HG02610 (cell line): ENCODE measurements at regions not wholly inside any gene's neighbourhood (a gene's known extent, or its start where the extent isn't known, plus 50 kb on each side); places are given as distances from the start of the nearest gene placed in this dataset.

Experiments
- ATAC-seq: cut with Tn5 transposase; IDR thresholded peaks from one replicate; pipeline ENCODE4 v1.9.1; 2021; ENCODE audit warnings: mild to moderate bottlenecking, moderate library complexity; ENCODE audit not compliant: unreplicated experiment

DNA sequence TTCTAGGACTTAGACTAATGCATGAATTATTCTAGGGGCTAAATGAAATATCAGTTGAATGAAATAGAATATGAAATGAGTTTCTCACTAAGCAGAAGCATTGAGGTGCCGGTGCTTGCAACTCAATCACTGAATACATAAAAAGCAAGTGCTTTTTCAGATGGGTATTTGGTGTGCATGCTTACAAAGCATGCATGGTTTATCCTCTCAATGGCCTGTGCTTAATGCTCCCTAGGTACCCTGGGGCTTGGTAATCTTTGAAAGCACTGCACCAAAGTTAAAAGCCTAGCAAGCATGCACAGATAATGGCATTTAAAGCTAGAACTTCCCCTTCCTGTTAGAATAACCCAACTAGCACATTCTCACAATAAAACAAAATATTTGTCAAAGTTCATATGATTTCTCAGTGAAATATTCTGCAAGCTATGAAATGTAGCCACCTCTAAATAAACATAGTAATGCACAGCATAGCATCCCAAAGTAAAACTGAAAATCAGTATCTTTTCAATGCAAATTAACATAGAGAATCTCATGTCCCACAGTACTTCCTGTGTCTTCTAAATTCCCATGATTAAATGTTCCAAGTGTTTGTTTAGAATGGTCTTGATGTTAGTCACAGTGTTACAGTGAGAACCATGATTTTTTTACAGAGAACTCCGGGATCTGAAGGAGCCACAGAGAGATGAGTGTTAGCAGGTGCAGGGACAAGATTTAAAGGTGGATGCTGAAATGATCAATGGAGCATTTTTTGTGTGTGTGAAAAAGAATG, 143.4 kb upstream of the CDH6 start:
- ATAC-seq, result no peak

DNA sequence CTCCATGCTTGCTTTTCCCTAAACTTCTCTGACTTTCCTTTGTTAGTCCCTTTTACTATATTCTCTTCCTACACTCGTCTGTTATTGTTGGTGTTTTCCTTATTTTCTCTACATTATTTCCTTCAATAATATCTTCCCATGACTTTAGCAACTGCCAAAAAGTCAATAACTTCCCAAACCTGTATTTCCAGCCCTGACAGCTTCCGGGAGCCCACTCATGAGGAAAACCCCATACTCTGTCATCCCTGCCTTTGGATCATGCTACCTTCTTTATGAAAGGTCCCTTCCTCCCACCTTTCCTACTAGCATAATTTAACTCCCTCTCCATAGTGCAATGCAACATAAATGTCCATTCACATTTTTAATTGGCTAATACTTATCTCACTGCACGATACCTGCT, 144.0 kb upstream of the CDH6 start:
- ATAC-seq, result no peak

DNA sequence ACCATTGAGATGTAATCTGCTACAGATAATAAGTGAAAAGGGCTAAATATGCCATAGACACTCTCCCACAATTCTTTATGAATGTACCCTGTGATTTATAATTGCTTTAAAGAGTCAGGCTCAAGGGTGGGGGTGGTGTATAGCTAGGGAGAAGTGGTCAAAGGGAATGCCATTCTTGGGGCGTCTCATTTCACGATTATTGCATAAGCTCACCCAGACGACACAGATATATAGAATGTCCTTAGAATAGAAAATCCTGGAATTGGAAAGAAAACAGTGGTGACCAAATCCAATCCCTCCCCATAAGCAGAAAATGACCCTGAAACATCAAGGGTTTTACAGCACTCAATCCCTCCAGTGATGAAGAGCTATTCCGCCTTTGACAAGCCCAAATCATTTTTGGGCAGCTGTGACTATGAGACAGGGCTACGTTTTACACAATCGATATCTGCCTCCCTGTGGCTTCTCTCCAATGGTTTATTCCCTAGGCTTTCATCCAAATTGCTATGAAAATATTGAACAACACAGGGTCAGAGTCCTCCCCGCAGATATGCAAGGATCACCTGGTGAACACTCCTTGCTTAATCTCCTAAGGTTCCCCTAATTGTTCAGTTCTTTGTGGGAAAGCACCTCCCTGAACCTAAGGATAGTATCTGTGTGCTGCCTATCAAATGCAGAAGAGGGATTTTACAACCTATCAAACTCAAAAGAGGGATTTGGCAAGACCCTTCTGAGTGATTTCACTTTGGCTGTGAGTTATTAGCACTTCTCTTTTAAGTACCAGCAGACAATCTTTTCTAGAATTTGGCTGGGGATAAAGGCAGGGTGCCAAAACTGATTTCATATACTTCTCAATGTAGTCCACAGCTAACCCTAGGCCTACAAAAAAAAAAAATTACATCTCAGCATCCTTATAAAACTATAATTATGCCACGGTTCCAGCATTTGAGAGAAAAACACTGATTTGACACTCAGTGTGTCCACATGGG, 144.9 kb upstream of the CDH6 start:
- ATAC-seq, result no peak

DNA sequence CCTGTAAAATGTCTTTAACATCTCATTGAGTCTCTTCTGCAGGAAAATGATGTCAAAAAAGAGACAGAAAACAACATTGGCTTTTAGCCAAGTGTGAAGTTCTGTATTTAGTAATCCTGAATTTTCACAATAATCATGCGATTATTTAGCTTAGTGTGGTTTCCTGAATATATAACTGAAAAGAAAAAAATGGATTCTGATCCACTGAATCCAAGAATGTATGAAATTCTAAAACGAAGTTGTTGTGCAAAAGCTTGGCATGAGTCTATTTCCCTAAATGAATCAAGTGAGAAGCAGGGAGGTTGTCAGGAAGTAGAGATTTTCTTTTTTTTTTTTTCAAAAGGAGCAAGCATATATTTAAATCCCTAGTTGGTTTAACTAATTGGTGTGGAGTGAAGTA, 145.9 kb upstream of the CDH6 start:
- no peak for ATAC-seq

DNA sequence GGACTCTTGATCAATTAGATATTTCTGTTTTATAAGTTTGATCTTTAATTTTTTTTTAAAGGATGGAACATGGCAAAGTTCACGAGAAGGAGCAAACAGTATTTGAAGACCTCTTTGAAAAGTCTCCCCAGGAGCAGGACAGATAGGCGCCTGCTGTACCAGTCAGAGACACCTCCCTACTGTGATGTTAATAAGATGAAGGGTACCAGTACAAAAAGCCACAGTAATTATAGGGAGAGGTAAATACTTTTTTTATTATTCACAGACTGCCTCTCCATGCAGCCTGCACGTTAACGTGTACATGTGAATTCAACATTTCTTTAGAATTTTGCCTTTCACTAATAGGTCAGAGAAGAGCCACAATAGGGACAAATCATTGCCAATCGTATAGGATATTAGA, 146.5 kb upstream of the CDH6 start:
- no peak for ATAC-seq

DNA sequence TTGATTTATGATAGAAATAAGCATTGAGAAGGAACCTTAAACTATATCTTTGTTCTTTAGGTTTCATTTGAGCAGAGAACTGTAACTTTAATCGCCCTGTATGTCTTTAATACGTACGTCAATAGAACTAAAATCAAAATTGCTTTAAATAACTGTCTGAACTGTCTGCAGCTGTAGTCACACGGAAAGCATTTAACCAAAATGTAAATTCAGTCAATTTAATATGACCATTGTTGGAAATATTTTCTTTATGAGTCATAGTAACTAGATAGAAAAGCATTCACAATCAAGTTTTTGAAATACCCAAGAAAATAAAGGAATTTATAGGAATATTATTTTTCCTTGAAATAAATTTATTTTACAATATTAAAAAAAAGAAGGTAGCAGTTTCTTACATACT, 157.1 kb upstream of the CDH6 start:
- no peak for ATAC-seq

DNA sequence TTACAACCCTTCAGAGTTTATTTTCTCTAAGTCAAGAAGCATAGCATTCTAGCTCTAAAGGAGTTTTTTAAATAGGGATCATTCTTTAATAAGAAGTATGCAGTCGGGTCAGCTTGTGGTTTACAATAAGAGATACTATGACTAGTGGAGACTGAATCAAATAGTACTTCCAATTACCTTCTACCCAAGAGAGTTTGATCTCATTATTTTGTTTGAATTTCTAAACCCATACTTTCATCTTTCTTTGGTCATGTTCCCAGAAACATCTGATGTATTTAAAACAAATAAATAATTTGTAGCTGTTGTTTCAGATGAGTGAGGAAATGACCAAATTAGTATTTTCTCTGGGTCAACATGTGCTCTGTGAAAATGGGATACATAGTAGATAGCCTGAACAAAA, 160.2 kb upstream of the CDH6 start:
- no peak for ATAC-seq

DNA sequence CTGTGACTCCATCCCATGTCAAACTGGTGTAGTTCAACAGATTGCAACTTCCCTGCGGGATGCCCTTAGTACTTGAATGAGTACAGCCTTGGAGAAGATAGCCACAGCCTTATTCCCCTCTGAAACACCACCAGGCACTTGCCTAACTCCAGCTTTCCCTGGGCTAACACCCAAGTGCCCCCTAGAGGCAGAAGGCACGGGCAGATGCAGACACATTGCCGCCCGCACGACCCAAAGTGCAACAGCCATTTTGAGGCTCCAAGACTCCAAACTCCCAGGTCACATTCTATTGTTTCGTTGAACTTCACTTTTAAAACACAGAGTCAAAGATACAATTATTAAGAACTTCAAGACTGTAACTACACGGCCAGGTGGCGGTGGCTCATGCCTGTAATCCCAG, 163.6 kb upstream of the CDH6 start:
- ATAC-seq, result no peak

DNA sequence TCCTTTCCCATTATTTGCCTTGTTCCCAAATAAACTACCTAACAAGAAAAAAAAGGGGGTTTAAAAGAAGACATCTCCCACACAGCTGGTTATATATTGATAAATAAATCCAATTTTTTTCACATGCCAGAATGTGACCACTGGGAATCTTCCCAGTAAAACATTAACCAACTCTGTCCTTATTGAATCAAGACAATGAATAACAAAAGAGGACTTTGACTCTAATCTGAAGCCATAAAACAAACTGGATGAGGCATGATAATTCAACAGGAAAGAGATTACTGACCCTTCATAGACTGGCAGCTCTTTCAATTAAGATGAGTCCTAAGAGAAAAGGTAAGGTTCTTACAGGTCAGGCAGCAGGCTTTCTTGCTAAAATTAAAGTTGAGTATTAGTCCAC, 165.8 kb upstream of the CDH6 start:
- ATAC-seq, result no peak

DNA sequence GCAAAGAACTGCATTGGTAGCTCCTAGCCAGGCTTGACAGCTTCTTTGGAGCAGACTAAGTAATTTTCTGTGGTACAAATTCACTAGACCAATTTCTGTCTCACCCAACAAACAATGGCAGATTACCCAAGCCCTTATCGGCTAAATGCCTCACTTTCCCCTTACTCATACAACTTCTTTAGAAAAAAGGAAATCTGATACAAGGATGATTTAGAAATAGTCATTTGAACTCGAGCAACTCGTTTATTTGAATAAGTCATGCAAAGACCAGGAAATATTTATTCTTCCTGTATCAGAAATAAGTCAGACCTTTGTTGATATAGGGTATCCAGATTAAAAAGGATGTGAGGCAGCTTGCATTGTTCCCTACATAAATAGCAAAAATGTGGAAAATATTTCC, 170.4 kb upstream of the CDH6 start:
- ATAC-seq, result no peak

DNA sequence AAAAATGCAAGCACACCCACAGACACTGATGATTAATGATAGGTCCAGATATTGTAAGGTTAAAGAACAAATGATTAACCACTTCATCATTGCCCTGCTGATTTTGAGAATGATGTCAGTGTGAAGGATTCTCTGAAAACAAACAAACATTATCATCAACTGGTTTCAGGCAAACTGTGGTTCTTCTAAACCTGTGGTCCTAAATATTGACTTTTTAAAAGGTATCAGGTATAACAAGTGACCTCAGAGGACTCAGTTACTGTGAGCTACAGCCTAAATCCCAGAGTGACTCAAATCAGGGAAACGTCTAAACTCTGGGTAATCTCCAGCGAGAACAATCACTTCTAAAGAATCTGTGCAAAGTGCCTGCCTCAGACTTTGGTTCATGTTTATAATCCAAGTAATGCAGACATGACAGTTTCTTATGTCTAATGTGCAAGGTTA, 172.3 kb upstream of the CDH6 start:
- no peak for ATAC-seq

DNA sequence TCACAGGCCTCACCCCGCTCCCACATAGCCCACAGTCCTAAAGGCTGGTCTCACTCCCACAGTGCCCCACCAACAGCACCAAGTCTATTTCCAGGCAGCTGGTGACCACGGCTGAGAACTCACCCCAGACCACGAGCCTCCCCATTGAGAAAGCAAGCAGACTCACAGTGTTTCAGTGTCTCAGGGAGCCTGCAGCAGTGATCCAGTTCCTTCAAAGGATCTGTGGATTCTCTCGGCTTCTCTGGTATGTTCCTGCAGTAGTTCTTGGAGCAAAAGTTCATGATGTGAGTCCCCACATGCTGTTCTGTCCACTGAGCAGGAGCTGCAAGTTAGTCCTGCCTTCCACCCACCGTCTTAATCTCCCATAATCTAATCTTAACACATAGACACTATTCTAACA, 185.3 kb upstream of the CDH6 start:
- ATAC-seq, result no peak

DNA sequence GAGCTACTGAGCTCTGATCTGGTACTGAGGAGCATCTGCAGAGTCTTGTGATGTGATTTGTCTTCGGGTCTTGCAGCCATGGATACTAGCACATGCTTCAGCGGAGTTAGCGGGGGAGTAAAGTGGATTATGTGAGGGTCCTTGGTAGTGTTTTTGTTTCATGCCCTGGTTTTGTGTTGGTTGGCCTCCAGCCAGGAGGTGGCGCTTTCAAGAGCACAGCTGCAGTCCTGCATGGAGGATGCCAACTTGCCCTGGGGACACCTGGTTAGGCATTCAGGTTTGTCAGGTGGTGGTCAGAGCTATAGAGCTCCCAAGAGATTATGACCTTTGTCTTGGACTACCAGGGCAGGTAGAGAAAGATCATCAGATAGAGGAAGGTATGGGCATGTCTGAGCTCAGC, 185.8 kb upstream of the CDH6 start:
- no peak for ATAC-seq

DNA sequence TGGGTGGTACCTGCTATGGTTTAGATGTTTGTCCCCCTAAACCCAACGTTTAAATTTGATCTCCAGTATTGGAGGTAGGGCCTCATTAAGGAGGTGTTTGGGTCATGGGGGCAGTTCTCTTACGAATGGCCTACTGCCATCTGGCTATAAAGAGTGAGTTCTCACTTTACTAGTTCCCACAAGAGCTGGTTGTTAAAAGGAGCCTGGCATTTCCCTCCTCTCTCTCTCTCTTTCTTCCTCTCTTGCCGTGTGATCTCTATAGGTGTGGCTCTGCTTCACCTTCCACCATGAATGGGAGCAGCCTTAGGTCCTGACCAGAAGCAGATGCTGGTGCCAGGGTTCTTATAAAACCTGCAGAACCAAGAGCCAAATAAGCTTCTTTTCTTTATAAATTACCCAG, 193.2 kb upstream of the CDH6 start:
- no peak for ATAC-seq

DNA sequence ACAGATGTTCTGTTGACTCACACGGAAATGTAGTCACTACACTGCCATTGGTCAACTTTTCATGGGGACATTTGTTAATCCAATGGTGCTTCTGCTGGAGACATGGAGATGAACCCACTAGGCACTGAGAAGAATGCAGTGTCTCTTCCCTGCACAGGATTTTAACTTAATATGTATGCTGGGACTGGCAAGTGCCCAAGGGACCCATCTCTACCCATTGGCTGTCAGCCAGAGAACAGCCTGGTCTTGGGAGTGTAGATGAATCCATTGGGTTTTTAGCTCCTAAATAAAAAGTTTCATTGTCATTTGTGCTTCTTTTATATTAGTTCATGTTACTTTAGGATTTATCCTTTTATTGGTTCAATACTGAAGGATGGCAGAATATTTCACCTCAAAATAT, 195.8 kb upstream of the CDH6 start:
- no peak for ATAC-seq

DNA sequence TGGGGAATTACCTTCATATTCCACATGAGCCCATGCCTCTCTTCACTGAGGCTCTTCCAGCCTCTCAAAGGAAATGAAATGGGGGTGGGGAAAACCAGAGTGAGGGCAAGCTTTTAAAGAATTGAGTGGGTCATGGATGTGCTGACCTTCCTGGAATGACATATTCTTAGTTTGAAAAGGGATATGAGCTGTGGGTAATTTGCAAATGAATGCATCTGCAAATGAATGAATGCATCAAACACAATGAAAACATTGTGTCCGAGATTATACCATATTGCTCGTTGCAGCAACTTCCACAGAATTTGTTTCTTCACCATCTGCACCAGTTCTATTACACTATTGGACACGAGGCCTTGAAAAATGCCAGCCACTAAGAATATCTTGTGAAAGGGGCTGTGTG, 198.6 kb upstream of the CDH6 start:
- no peak for ATAC-seq

DNA sequence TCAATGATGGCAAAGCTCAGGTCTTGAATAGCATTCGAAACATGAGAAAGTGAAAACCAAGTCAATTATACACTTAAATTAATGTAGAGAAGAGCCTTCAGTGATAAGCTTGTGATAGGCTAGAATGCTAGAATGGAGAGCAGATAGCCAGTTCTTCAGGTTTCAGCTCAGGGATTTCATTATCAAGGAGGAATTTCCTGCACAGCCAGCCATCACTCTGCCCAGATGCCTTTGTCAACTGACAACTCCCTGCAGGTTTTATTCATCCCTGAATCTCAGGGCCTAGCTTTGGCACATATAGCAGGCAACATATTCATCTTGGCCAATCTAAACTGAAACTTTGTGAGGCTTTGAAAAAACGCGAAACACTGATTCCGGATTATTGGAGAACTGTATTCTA, 199.3 kb upstream of the CDH6 start:
- no peak for ATAC-seq

DNA sequence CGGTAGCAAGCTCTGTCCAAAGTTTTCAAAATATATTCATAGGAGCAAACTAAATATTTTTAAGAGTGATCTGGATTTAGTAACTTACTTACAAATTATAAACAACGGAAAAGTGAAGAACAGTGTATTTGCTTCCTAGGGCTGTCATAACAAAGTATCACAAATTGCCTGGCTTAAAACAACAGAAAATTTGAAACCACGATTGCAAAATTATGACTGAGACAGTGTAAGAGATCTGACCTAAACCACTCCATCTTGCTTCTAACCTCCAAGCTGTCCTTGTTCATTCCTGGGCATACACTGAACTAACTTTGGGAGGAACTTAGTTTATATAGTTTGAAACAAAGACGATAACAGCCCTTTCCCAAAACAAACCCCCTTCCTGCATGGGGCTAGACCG, 202.0 kb upstream of the CDH6 start:
- ATAC-seq, result no peak

DNA sequence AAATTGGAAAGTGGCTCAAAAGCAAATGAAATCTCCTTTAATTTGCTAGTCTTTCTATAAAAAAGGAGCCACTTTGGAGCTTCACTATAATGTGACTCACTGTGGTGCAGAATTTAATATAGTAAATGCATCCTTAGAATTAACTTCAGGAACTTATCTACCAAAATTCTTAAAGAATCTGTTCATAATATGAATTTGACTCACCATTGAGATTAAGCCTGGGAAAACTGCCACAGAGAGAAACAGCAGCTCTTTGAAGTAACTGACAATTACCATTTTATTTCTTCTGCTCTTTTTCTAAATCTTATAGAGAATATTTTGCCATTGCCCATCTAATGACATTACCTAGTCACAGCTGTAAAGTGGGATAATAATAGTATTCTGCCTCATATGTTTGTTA, 211.9 kb upstream of the CDH6 start:
- no peak for ATAC-seq

DNA sequence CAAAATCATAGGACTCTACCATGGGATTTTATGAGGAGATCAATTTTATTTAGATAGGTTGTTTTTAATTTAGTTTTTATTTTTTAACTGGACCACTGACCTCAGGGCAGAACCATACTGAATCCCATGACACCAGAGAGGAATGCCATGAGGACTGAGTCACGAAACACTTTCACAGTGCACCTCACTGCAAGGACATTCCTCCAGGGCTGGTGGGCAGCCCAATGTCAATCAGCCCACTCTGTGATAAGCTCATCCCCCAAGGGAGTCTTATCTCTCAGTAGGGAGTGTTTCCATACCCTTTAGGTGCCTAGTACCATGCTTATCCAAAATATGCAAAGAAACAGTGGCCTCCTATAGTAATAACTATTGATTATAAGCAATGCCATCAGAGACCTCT, 224.5 kb upstream of the CDH6 start:
- no peak for ATAC-seq

DNA sequence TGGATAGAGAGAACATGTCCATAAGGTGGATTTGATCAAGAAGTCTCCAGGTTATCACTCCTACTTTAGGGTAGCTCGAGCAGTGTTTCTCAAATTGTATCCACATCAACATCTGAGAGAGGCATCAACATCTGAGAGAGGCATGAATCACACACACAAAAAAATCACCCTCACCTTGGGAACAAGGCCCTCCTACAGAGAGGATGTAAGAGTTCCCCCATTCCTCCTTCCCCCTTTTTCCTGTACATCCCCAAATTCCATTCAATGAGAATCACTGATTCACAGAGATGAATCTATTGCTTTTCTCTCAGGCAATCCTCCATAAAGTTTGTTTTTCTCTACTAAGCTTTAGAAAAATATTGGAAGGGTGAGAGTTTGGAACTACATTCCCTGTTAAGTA, 233.4 kb upstream of the CDH6 start:
- ATAC-seq, result no peak

DNA sequence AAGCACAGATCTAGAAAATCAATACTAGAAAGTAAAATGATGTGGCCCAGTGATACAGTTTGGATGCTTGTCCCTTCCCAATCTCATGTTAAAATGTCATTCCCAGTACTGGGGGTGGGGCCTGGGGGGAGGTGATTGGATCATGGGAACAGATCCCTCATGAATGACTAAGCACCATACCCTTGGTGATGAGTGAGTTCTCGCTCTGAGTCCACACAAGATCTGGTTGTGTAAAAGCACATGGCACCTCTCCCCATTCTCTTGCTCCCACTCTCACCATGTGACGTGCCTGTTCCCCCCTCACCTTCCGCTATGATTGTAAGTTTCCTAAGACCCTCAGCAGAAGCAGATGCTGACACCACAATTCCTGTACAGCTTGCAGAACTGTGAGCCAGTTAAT, 234.2 kb upstream of the CDH6 start:
- no peak for ATAC-seq
